GM19025 (cell line): ENCODE measurements at regions not wholly inside any gene's neighbourhood (a gene's known extent, or its start where the extent isn't known, plus 50 kb on each side); places are given as distances from the start of the nearest gene placed in this dataset.
"Not testable (repeated sequence)": the region's sequence is repeated elsewhere in the genome, so short reads cannot be mapped to it uniquely, and the experiment has no call there.

ENCODE experiments used
- ATAC-seq: cut with Tn5 transposase; IDR thresholded peaks from one replicate; pipeline ENCODE4 v1.9.1; 2021; ENCODE audit warnings: mild to moderate bottlenecking, low read depth, moderate library complexity; ENCODE audit not compliant: unreplicated experiment

GRCh38 chr13:65631078-65631477, 1599.1 kb downstream of the PCDH9 start:
- no peak for ATAC-seq

GRCh38 chr13:65629926-65630325, 1600.2 kb downstream of the PCDH9 start:
- ATAC-seq: no peak

DNA sequence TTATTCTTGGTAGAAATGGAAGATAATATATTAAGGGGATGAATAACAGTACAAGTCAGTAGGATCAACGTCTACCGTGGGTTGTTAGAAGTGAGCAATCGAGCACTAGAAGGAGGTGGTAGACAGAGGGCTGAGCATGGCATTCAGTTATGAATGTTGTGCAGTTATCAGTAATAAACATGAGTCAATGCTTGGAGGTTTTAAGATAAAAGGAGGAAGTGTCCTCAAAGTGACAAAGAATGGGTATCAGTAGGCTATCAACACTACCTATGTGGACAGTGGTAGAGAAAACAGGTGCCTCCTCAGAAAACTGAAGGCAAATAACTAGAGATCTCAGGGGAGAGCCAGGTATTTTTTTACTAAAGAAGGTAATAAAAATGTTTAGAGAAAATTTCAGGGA, 1607.0 kb downstream of the PCDH9 start:
- ATAC-seq: no peak

GRCh38 chr13:65615506-65615905, 1614.6 kb downstream of the PCDH9 start:
- ATAC-seq: no peak

DNA sequence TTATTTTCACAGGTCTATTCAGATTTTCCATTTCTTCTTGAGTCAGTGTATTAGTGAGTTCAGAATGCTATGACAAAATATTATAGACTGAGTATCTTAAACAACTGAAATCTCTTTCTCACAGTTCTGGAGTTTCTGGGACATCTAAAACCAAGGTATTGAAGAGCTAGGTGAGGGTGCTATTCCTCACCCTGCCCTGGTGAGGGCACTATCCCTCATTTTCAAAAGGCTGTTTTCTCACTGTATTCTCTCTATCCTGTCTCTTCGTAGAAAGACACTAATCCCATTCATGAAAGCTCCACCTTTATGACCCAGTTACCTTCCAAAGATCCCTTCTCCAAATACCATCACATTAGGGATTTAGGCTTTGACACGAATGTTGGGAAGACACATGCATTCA, 1617.1 kb downstream of the PCDH9 start:
- no peak for ATAC-seq

GRCh38 chr13:65609350-65609749, 1620.8 kb downstream of the PCDH9 start:
- ATAC-seq: no peak

DNA sequence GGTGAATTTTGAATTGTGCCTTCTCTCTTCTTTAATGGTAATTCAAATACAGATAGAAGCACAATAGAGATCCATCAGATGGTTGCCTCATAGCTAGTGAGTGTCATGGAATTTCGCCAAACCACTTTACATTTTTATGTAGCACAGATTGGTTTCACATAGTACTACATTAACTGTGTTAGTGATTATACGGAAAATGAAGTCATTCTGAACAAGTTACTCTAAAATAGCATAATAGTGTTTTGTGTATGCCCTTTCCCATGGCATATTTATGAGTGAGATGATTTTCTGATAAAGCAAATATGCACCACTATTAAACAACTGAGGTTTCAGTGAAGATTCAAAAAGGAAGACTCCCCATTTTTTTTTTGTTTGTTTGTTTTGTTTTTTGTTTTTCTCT, 1623.5 kb downstream of the PCDH9 start:
- no peak for ATAC-seq

DNA sequence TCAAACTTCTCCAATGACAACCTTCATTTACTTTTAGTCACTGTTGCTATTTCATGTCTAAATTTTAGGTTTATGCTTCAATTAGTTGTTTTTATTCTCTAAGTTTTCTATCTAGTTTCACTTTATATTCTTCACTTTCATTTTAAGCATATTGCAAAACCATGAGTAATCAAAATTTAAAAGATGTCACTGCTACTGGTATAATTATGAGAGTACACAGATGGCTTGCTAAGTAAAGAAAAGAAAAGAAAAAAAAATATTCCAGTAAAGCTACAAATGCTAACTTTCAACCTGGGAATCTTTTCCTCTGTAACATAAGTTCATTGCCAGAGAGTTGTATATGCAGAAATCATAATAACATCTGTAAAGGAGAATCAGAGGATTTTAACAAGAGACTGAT, 1624.7 kb downstream of the PCDH9 start:
- ATAC-seq: no peak

DNA sequence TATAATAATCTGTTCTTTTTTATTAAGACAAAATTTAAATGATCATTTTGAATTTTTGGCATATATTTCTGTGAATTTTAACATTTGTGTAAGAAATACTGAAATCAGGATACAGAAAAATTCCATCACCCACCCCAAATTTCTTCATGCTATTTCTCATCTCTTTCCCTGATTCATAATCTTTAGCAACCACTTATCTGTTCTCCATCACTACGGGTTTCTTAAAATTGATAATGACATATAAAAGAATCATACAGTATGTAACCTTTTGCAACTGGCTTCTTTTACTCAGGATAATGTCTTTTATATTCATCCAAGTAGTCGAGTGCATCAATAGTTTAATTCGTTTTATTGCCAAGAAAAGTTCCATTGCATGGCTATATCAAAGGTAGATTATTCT, 1627.0 kb downstream of the PCDH9 start:
- no peak for ATAC-seq

- ATAC-seq: no peak
Measured at GRCh38 chr13:65601855-65602254, 1628.3 kb downstream of the PCDH9 start.

- no peak for ATAC-seq
Measured at GRCh38 chr13:65600702-65601101, 1629.4 kb downstream of the PCDH9 start.

- ATAC-seq: no peak
Measured at GRCh38 chr13:65597839-65598818, 1632.0 kb downstream of the PCDH9 start.

DNA sequence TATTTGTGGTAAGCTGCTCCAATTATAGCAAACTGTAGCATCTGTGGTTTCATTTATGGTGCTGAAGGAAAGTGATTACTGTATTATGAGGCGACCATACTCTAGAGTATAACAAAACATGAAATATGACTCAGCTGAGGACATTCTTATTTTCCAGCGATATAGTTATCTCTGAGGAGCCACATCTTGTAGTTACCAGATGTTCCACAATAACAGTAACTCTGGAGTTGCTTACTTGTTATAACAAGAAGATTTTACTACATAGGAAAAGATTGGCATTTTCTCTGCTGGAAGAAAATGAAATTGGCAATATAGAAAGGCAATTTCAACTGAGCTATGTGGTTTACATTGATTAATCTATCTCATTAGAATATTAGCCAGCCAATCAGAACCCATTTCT, 1634.2 kb downstream of the PCDH9 start:
- ATAC-seq: no peak

DNA sequence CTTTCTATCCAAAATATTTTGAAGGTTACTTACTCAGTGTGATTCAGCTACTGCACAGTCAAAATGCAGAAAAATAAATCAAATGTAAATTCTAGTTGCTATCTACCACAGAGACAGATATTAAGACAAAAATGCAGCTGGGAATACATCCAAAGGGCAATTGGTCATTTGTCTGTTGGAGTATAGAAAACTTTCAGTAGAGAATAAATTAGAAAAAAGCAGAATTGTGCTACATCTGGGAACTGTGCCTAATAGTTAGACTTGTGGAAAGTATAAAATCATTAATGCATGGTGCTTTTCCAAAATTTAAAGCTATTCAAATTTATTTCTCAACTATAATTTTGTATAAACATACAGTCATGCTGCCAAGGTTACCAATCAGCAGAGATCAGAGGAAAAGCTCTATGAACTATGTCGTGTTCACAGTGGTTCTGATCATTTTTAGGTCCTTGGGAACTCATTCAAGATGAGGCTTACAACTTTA, 1635.8 kb downstream of the PCDH9 start:
- no peak for ATAC-seq

DNA sequence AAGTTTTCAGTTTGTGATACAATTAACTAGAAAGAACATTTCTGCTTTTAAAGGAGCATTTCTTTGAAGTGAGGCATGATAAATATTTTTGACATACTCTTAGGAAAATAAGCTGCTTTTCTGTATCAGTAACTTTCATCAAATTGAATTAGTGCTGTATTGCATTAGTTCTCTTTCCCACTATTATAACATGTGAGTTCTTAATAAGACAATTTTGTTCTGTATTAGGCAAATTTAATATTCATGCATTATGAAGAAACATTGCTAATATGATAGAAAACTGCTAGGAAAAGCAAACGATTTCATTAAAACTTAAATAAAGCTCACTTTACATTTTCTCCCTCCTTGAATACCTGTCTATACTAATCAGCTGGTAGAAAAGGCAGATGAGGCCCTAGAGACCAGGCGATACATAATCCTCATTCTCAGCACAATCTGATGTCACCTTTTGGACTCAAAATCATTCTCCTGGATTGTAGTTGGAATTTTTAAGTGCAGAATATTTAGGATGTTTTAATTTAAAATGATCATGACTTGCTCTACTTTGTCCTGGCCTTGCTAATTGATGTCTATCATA, 1636.8 kb downstream of the PCDH9 start:
- ATAC-seq: no peak

DNA sequence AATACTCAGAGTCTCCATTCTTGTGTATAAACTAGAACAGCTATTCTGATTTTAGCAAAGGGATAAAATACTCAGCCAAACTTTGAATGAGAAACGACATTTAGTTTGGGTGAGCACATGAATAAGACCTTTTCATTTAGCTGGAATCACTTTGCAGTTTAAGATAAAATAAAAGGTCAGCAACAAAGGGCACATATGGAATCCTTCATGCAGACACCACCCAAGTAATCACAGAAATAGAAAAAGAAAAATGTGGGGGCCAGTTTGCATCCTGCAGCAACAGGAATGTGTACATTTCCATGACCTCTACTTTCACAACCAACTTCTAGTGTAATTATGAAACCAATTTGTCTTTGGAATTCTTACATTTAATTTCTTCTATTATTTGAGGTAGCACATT, 1637.4 kb downstream of the PCDH9 start:
- no peak for ATAC-seq

- ATAC-seq: no peak
Measured at GRCh38 chr13:65585346-65585745, 1644.8 kb downstream of the PCDH9 start.

GRCh38 chr13:65584126-65584525, 1646.0 kb downstream of the PCDH9 start:
- no peak for ATAC-seq

DNA sequence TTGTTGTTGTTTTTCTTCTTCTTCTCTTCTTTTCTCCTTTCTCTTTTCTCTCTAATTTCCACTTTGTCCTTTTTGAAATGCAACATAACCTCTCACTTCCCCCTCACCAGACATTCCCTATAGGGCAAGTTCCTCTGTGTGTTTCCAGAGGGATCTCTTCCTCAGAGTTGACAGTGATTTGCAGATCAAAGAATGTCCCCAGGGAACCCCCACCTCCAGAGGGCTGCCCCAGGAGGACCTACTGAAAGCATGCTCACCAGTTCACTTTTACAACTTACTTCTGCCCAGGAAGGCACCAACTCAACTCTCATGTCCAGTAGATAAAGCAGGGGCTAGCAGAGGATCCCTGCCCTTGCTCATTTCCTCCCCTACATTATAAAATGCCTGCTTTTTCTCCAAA, 1648.0 kb downstream of the PCDH9 start:
- ATAC-seq: no peak

DNA sequence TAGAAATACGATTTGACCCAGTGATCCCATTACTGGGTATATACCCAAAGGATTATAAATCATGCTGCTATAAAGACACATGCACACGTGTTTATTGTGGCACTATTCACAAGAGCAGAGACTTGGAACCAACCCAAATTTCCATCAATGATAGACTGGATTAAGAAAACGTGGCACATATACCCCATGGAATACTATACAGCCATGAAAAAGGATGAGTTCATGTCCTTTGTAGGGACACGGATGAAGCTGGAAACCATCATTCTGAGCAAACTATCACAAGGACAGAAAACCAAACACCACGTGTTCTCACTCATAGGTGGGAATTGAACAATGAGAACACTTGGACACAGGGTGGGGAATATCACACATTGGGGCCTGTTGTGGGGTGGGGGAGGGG, 1665.6 kb downstream of the PCDH9 start:
- ATAC-seq: not testable (repeated sequence)

- no peak for ATAC-seq
Measured at GRCh38 chr13:65562305-65562704, 1667.8 kb downstream of the PCDH9 start.

DNA sequence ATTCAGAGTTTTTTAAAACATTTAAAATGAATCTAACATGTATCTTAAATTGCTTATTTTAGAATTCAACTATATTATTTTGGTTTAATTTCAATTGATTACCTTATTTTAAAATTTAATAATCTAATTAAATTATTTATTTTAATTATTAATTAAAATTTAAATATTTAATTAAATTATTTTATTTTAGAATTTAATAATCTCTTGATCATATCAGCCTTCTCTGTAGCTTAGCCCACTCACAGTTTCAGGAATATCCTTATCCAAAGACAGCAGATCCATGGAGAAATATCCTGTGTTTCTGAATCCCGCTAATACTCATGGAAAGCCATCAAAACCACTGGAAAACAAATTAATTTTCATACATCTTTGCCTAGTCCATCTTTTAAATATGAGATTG, 1669.2 kb downstream of the PCDH9 start:
- ATAC-seq: no peak
